GM12878 (cell line): ENCODE measurements at regions not wholly inside any gene's neighbourhood (a gene's known extent, or its start where the extent isn't known, plus 50 kb on each side); places are given as distances from the start of the nearest gene placed in this dataset.

Experiments used
- ATAC-seq: fragments of 200-7000 bp; cut with Tn5 transposase; 3 replicates; pipeline ENCODE4 v1.9.1; 2020; ENCODE audit warnings: mild to moderate bottlenecking, moderate library complexity
- BruUV-seq: library from RNA; stranded (reverse); fragments of 400-500 nt; replicated peaks from 2 replicates; lab custom pipeline; 2021; lab: Mats Ljungman, UMichigan
- CTCF ChIA-PET: fragments of 300-600 bp; sonication (Branson Sonifier 250); formaldehyde crosslinking; extraction: SDS; loops from one replicate; lab custom pipeline; 2021; ENCODE audit warnings: inconsistent platforms; lab: Yijun Ruan, JAX
- POLR2A ChIA-PET: fragments of 350-600 bp; formaldehyde crosslinking; extraction: SDS; loops from one replicate; lab custom pipeline; 2021; ENCODE audit warnings: inconsistent platforms; lab: Charles Lee
- RAD21 ChIA-PET: fragments of 300-600 bp; sonication (Branson Sonifier 250); formaldehyde crosslinking; loops from one replicate; lab custom pipeline; 2023; ENCODE audit warnings: antibody characterized with exemption; ENCODE audit not compliant: unreplicated experiment; lab: Charles Lee
- SMC1A ChIA-PET: fragments of 300-600 bp; sonication (Branson Sonifier 250); formaldehyde crosslinking; loops from one replicate; lab custom pipeline; 2023; ENCODE audit not compliant: unreplicated experiment, uncharacterized antibody; lab: Charles Lee
- DNase-seq: peaks from one replicate; pipeline ENCODE4 v3.0.0-alpha.2; 2011; ENCODE audit warnings: low read depth, low spot score
- FAIRE-seq: peaks from 3 replicates; lab custom pipeline; 2011; peaks lifted over from hg19 to GRCh38; lab: Jason Lieb, UNC
- H2AFZ ChIP-seq: 2 replicates; pipeline ENCODE4 v1.6.0; 2011; ENCODE audit warnings: low read depth, low read length, control low read depth; ENCODE audit not compliant: control insufficient read depth
- H3K27ac ChIP-seq: 2 replicates; pipeline ENCODE4 v1.5.1; 2011; ENCODE audit warnings: control low read depth; ENCODE audit not compliant: control insufficient read depth, insufficient read depth
- H3K27me3 ChIP-seq, 2 experiments: replicated peaks in 1 of 2; 2 replicates each; pipeline versions ENCODE4 v1.6.0 to v1.6.1; 2011; ENCODE audit warnings: low read length in 1 of 2; ENCODE audit not compliant: control insufficient read depth in 2 of 2, insufficient read depth in 2 of 2
- H3K36me3 ChIP-seq, 2 experiments: 2 replicates each; pipeline ENCODE4 v1.5.1; 2011; ENCODE audit warnings: low read length in 1 of 2; ENCODE audit not compliant: control insufficient read depth in 2 of 2, insufficient read depth in 2 of 2
- H3K4me1 ChIP-seq: 2 replicates; pipeline ENCODE4 v1.6.1; 2011; ENCODE audit warnings: mild to moderate bottlenecking, low read length, moderate library complexity, mixed read lengths; ENCODE audit not compliant: control insufficient read depth, insufficient read depth
- H3K4me2 ChIP-seq: 2 replicates; pipeline ENCODE4 v1.6.0; 2011; ENCODE audit warnings: control low read depth; ENCODE audit not compliant: control insufficient read depth, insufficient read depth
- H3K4me3 ChIP-seq: fragments of 200-600 bp; sonication (generic); 2 replicates; pipeline ENCODE4 v1.5.1; 2016
- H3K79me2 ChIP-seq: 2 replicates; pipeline ENCODE4 v1.6.0; 2011; ENCODE audit warnings: low read length; ENCODE audit not compliant: control insufficient read depth, insufficient read depth
- H3K9ac ChIP-seq: 2 replicates; pipeline ENCODE4 v1.8.0; 2011; ENCODE audit warnings: low read length, control low read depth, mixed read lengths; ENCODE audit not compliant: control insufficient read depth, insufficient read depth
- H3K9me3 ChIP-seq: replicated peaks from 3 replicates; pipeline ENCODE4 v1.5.1; 2011; ENCODE audit warnings: mild to moderate bottlenecking, low read length; ENCODE audit not compliant: control insufficient read depth, insufficient read depth
- H4K20me1 ChIP-seq: 2 replicates; pipeline ENCODE4 v1.6.0; 2011; ENCODE audit not compliant: control insufficient read depth, insufficient read depth
- MEF2B ChIP-seq: fragments of 450-650 bp; IDR thresholded peaks from 2 replicates; pipeline ENCODE4 v1.6.1; 2018; ENCODE audit warnings: mild to moderate bottlenecking, moderate library complexity; ENCODE audit not compliant: partially characterized antibody, poor library complexity, severe bottlenecking
- NBN ChIP-seq: fragments of 450-650 bp; IDR thresholded peaks from 2 replicates; pipeline ENCODE4 v1.6.1; 2016
- NFXL1 ChIP-seq: fragments of 450-650 bp; IDR thresholded peaks from 2 replicates; pipeline ENCODE4 v1.6.1; 2017; ENCODE audit warnings: antibody characterized with exemption, mild to moderate bottlenecking, borderline replicate concordance
- POLR2A ChIP-seq: IDR thresholded peaks from 2 replicates; pipeline ENCODE4 v1.6.1; 2011; ENCODE audit warnings: low read depth, mild to moderate bottlenecking, low read length
- TARDBP ChIP-seq: IDR thresholded peaks from 2 replicates; pipeline ENCODE4 v1.6.1; 2016; ENCODE audit warnings: borderline replicate concordance
- TCF12 ChIP-seq: IDR thresholded peaks from 2 replicates; pipeline ENCODE4 v1.6.1; 2011; ENCODE audit warnings: low read depth, mild to moderate bottlenecking, low read length
- WGBS: methylation state at CpG from one replicate; pipeline ENCODE4 v1.1.6; 2016; ENCODE audit warnings: low lambda C conversion rate; ENCODE audit not compliant: insufficient replicate concordance, insufficient coverage; ENCODE audit errors: missing lambda C conversion rate; 5-methylcytosine and 5-hydroxymethylcytosine counted together
- in situ Hi-C: fragments of 300-500 bp; cut with MboI; formaldehyde crosslinking; loops from 9 replicates; pipeline ENCODE4 v1.14.3; 2018; ENCODE audit warnings: mixed read lengths
- intact Hi-C: fragments of 100-400 bp; cut with micrococcal nuclease; formaldehyde crosslinking; loops from one replicate; pipeline ENCODE4 v1.14.2; 2022; ENCODE audit not compliant: unreplicated experiment
- TF ChIP-seq, protein P1 (sequence below): fragments of 450-650 bp; IDR thresholded peaks from 2 replicates; pipeline ENCODE4 v1.6.1; 2017; ENCODE audit warnings: antibody characterized with exemption, mild to moderate bottlenecking, moderate library complexity
- TF ChIP-seq, protein P2 (sequence below): fragments of 450-650 bp; IDR thresholded peaks from 2 replicates; pipeline ENCODE4 v1.6.1; 2017; ENCODE audit warnings: low read depth, mild to moderate bottlenecking, moderate library complexity

DNA sequence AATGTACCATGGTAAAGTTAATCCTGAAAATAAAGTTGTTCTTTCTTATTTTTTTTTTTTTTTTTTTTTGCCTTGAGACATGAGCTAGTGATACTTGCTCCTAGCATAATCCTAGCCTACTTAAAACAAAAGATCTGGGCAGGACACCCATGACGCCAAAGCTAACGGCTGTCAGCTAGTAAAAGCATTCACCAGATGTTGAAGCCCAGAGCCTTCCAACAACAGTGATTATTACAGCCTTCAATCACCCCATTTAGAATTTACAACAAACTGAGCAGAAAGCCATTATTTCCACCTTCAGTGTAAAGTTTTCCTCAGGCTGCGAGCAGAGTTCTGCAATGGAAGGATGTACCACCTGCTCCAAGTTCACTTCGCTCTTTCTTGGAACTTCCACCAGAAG, 259.5 kb downstream of the SP3 start:
- CTCF ChIA-PET = interaction anchor here (0.6 kb wide), 2 partner anchors 520 to 589 kb away, joined by 3 read pairs; no protein-coding TSS in a partner anchor
- Histone ChIP-seq H3K4me3 (no peak overlapping the region), H3K27ac (no peak overlapping the region), H3K36me3 (no peaks in the 10 kb centered on the region), H3K9me3 (no peaks in the 10 kb centered on the region), H4K20me1 (no peaks in the 10 kb centered on the region), H2AFZ (no peak overlapping the region), H3K4me2 (no peak overlapping the region), H3K27me3 (no peaks in the 10 kb centered on the region; a peak in 1 of 4 replicates), H3K79me2 (no peaks in the 10 kb centered on the region), H3K9ac (no peak overlapping the region), H3K4me1 (no peaks in the 10 kb centered on the region)
- FAIRE-seq (no peak), DNase-seq (no peak), ATAC-seq (no peak)
- RAD21 ChIA-PET = interaction anchor here (0.7 kb wide), 1 partner anchor 995 kb away, joined by 3 read pairs; no protein-coding TSS in a partner anchor
- SMC1A ChIA-PET = no interaction called here
- WGBS = 22% methylated on average over 4 of the region's 4 CpGs
- BruUV-seq = no TSS peak
- in situ Hi-C loops (no loop called here), intact Hi-C loops (no loop called here)
- TF ChIP-seq TCF12 (no peak), NFXL1 (no peak), POLR2A (no peak), MEF2B (no peak)
- POLR2A ChIA-PET = interaction anchor here (0.6 kb wide), 1 partner anchor 346 kb away, joined by 3 read pairs; no protein-coding TSS in a partner anchor

DNA sequence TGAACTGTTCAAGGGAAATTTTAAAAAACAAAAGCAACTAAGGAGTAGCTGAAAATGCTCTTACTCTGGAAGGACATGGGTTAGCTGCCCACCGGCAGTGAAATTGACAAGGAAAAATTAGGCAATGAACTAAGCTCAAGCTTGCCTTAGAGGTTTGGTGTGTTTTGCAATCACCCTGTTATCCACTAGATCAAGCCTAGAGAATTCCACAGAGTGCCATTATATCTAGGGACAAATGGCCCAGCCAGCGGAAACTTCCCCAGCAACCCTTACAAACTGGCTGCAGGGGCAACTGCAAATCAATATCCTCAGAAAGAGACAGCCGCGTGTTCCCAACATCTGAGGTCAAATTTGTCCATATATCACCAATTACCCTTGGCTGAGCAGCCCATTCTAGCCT, 258.2 kb downstream of the SP3 start:
- H3K4me1 ChIP-seq = no peaks in the 10 kb centered on the region
- intact Hi-C loops = no loop called here
- FAIRE-seq (no peak), ATAC-seq (no peak), DNase-seq (no peak)
- H3K27me3 ChIP-seq = no peaks in the 10 kb centered on the region; a peak in 1 of 4 replicates
- no peaks in the 10 kb centered on the region for H4K20me1 ChIP-seq
- no peaks in the 10 kb centered on the region for H3K79me2 ChIP-seq
- TF ChIP-seq NFXL1 = no peak
- TF ChIP-seq, protein P1, sequence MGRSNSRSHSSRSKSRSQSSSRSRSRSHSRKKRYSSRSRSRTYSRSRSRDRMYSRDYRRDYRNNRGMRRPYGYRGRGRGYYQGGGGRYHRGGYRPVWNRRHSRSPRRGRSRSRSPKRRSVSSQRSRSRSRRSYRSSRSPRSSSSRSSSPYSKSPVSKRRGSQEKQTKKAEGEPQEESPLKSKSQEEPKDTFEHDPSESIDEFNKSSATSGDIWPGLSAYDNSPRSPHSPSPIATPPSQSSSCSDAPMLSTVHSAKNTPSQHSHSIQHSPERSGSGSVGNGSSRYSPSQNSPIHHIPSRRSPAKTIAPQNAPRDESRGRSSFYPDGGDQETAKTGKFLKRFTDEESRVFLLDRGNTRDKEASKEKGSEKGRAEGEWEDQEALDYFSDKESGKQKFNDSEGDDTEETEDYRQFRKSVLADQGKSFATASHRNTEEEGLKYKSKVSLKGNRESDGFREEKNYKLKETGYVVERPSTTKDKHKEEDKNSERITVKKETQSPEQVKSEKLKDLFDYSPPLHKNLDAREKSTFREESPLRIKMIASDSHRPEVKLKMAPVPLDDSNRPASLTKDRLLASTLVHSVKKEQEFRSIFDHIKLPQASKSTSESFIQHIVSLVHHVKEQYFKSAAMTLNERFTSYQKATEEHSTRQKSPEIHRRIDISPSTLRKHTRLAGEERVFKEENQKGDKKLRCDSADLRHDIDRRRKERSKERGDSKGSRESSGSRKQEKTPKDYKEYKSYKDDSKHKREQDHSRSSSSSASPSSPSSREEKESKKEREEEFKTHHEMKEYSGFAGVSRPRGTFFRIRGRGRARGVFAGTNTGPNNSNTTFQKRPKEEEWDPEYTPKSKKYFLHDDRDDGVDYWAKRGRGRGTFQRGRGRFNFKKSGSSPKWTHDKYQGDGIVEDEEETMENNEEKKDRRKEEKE = no peak
- TF ChIP-seq, protein P2, sequence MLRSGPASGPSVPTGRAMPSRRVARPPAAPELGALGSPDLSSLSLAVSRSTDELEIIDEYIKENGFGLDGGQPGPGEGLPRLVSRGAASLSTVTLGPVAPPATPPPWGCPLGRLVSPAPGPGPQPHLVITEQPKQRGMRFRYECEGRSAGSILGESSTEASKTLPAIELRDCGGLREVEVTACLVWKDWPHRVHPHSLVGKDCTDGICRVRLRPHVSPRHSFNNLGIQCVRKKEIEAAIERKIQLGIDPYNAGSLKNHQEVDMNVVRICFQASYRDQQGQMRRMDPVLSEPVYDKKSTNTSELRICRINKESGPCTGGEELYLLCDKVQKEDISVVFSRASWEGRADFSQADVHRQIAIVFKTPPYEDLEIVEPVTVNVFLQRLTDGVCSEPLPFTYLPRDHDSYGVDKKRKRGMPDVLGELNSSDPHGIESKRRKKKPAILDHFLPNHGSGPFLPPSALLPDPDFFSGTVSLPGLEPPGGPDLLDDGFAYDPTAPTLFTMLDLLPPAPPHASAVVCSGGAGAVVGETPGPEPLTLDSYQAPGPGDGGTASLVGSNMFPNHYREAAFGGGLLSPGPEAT = no peak
- TF ChIP-seq NBN = no peak
- TF ChIP-seq TARDBP = no peak
- H3K4me3 ChIP-seq = no peak overlapping the region
- no peak overlapping the region for H3K27ac ChIP-seq
- no peak overlapping the region for H3K4me2 ChIP-seq
- BruUV-seq = no TSS peak
- no peak overlapping the region for H2AFZ ChIP-seq
- ChIA-PET POLR2A (no interaction called here), SMC1A (interaction anchor here (0.7 kb wide), 1 partner anchor 1819 kb away, joined by 3 read pairs; no protein-coding TSS in a partner anchor), CTCF (no interaction called here), RAD21 (no interaction called here)
- H3K9me3 ChIP-seq = no peaks in the 10 kb centered on the region
- H3K36me3 ChIP-seq = no peaks in the 10 kb centered on the region
- WGBS = 59% methylated on average over 4 of the region's 4 CpGs
- in situ Hi-C loops = no loop called here
- H3K9ac ChIP-seq = no peak overlapping the region
